ENCODE measurements at regions not wholly inside any gene's neighbourhood (a gene's known extent, or its start where the extent isn't known, plus 50 kb on each side); places are given as distances from the start of the nearest gene placed in this dataset.
"Not testable (repeated sequence)": the region's sequence is repeated elsewhere in the genome, so short reads cannot be mapped to it uniquely, and the experiment has no call there.

GRCh38 chr11:134724779-134725140, 312.7 kb upstream of the B3GAT1 start:
- in situ Hi-C loops (cut with MboI; ENCODE audit: low sequenced_read_pairs in 4 of 4) = no loop called here

GRCh38 chr11:134724106-134724778, 312.2 kb upstream of the B3GAT1 start:
- in situ Hi-C loops (cut with MboI; ENCODE audit: low sequenced_read_pairs in 4 of 4) = no loop called here
- H3K27me3 ChIP-seq = no peaks in the 10 kb centered on the region
- H3K4me1 ChIP-seq = no peaks in the 10 kb centered on the region
- intact Hi-C loops (cut with DNase I; ENCODE audit: low total_unique reads) = no loop called here
- no peak for DNase-seq
- no peaks in the 10 kb centered on the region for H3K9me3 ChIP-seq
- no peaks in the 10 kb centered on the region for H3K36me3 ChIP-seq
- TF ChIP-seq CTCF (IDR thresholded peaks at IDR 0.05 in 4 of 5, conservative IDR thresholded peaks at IDR 0.05 in 1 of 5) (no peak), POLR2A (IDR thresholded peaks at IDR 0.05) (no peak)
- H3K4me3 ChIP-seq = no peak overlapping the region
- ATAC-seq = no peak
- H3K27ac ChIP-seq = no peak overlapping the region

More at GRCh38 chr11:134724779-134725140, 312.7 kb upstream of the B3GAT1 start:
- no peak overlapping the region for H3K4me3 ChIP-seq
- no peaks in the 10 kb centered on the region for H3K36me3 ChIP-seq
- H3K4me1 ChIP-seq = no peaks in the 10 kb centered on the region
- H3K9me3 ChIP-seq = no peaks in the 10 kb centered on the region
- H3K27me3 ChIP-seq = no peaks in the 10 kb centered on the region
- no peak for DNase-seq
- no peak for ATAC-seq
- no peak overlapping the region for H3K27ac ChIP-seq
- no peak for TF ChIP-seq POLR2A (IDR thresholded peaks at IDR 0.05)
- TF ChIP-seq CTCF (IDR thresholded peaks at IDR 0.05 in 4 of 5, conservative IDR thresholded peaks at IDR 0.05 in 1 of 5) = no peak
- intact Hi-C loops (cut with DNase I; ENCODE audit: low total_unique reads) = no loop called here

- in situ Hi-C loops (cut with MboI; ENCODE audit: low sequenced_read_pairs in 4 of 4); H3K4me1 ChIP-seq; H3K36me3 ChIP-seq: not testable (repeated sequence)
Observed at GRCh38 chr11:134720691-134721070, 308.6 kb upstream of the B3GAT1 start.

GRCh38 chr11:134719940-134720690, 308.1 kb upstream of the B3GAT1 start:
- ATAC-seq; intact Hi-C loops (cut with DNase I; ENCODE audit: low total_unique reads); H3K27ac ChIP-seq; H3K9me3 ChIP-seq; H3K36me3 ChIP-seq; H3K27me3 ChIP-seq; H3K4me1 ChIP-seq; in situ Hi-C loops (cut with MboI; ENCODE audit: low sequenced_read_pairs in 4 of 4); DNase-seq; H3K4me3 ChIP-seq: not testable (repeated sequence)

More at GRCh38 chr11:134720691-134721070, 308.6 kb upstream of the B3GAT1 start:
- H3K27me3 ChIP-seq; ATAC-seq; DNase-seq; intact Hi-C loops (cut with DNase I; ENCODE audit: low total_unique reads); H3K4me3 ChIP-seq; H3K9me3 ChIP-seq; H3K27ac ChIP-seq: not testable (repeated sequence)

- ATAC-seq (no peak), DNase-seq (no peak)
- H3K9me3 ChIP-seq = no peaks in the 10 kb centered on the region
- TF ChIP-seq CTCF (IDR thresholded peaks at IDR 0.05 in 4 of 5, conservative IDR thresholded peaks at IDR 0.05 in 1 of 5) = no peak
- no peaks in the 10 kb centered on the region for H3K27me3 ChIP-seq
- in situ Hi-C loops (cut with MboI; ENCODE audit: low sequenced_read_pairs in 4 of 4) (no loop called here), intact Hi-C loops (cut with DNase I; ENCODE audit: low total_unique reads) (no loop called here)
- H3K4me1 ChIP-seq = no peaks in the 10 kb centered on the region
- H3K36me3 ChIP-seq = no peaks in the 10 kb centered on the region
- no peak overlapping the region for H3K27ac ChIP-seq
- H3K4me3 ChIP-seq = no peak overlapping the region
Observed at GRCh38 chr11:134719397-134719796, 307.4 kb upstream of the B3GAT1 start.
